ENCODE measurements at regions not wholly inside any gene's neighbourhood (a gene's known extent, or its start where the extent isn't known, plus 50 kb on each side); places are given as distances from the start of the nearest gene placed in this dataset.
"Not testable (repeated sequence)": the region's sequence is repeated elsewhere in the genome, so short reads cannot be mapped to it uniquely, and the experiment has no call there.

DNA sequence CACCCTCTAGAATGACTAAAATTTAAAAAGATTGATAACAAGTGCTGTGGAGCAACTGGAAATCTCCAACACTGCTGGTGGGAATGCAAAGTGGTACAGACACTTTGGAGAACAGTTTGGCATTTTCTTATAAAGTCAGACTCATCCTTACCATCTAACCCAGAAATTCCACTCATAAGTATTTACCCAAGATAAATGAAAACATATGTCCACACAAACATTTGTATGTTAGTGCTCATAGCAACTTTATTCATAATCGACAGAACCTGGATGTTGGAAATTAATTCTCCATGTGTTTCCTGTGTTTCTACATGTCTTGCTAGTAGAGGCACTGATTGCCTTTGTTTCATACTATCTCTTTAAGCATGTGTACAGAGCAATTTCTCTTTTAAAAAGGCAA lies 282.4 kb downstream of the AHR start:
- peaks cover 36% of the 10 kb centered on the region for H3K9me3 Mint-ChIP-seq (ENCODE audit: unreplicated experiment)
- TF ChIP-seq, protein P1, sequence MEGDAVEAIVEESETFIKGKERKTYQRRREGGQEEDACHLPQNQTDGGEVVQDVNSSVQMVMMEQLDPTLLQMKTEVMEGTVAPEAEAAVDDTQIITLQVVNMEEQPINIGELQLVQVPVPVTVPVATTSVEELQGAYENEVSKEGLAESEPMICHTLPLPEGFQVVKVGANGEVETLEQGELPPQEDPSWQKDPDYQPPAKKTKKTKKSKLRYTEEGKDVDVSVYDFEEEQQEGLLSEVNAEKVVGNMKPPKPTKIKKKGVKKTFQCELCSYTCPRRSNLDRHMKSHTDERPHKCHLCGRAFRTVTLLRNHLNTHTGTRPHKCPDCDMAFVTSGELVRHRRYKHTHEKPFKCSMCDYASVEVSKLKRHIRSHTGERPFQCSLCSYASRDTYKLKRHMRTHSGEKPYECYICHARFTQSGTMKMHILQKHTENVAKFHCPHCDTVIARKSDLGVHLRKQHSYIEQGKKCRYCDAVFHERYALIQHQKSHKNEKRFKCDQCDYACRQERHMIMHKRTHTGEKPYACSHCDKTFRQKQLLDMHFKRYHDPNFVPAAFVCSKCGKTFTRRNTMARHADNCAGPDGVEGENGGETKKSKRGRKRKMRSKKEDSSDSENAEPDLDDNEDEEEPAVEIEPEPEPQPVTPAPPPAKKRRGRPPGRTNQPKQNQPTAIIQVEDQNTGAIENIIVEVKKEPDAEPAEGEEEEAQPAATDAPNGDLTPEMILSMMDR (IDR thresholded peaks at IDR 0.05) = no peak
- no peak overlapping the region for H3K27ac Mint-ChIP-seq (ENCODE audit: unreplicated experiment)
- H3K27me3 Mint-ChIP-seq (ENCODE audit: unreplicated experiment) = no peaks in the 10 kb centered on the region
- no peak overlapping the region for H3K4me3 Mint-ChIP-seq (ENCODE audit: unreplicated experiment)
- H3K4me1 Mint-ChIP-seq (ENCODE audit: unreplicated experiment) = peaks cover 25% of the 10 kb centered on the region
- no peak for DNase-seq (ENCODE audit: extremely low spot score, unreplicated experiment)
- peaks cover 22% of the 10 kb centered on the region for H3K36me3 Mint-ChIP-seq (ENCODE audit: unreplicated experiment)

DNA sequence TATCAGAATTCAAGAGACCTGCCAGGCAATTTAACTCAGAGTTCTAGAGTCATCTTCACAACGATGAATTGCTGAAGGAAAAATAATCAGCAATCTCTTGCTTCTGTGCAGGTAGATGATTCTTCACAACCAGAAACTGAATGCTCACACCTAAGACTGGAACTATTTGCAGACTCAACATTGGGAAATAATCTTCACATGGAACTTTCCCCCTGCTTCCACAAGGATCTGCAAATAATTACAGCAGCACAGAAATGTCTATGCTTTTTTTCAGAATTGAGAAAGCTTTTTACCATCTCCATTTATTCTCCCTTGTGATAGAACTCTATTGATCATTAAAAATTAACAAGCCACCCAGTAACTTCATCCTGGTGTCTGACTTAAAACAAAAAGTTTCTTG lies 282.8 kb downstream of the AHR start:
- no peaks in the 10 kb centered on the region for H3K27me3 Mint-ChIP-seq (ENCODE audit: unreplicated experiment)
- TF ChIP-seq, protein P1 (IDR thresholded peaks at IDR 0.05) = no peak
- DNase-seq (ENCODE audit: extremely low spot score, unreplicated experiment) = no peak
- no peak overlapping the region for H3K4me3 Mint-ChIP-seq (ENCODE audit: unreplicated experiment)
- peaks cover 35% of the 10 kb centered on the region for H3K9me3 Mint-ChIP-seq (ENCODE audit: unreplicated experiment)
- peaks cover 25% of the 10 kb centered on the region for H3K4me1 Mint-ChIP-seq (ENCODE audit: unreplicated experiment)
- H3K36me3 Mint-ChIP-seq (ENCODE audit: unreplicated experiment) = peaks cover 22% of the 10 kb centered on the region
- no peak overlapping the region for H3K27ac Mint-ChIP-seq (ENCODE audit: unreplicated experiment)

DNA sequence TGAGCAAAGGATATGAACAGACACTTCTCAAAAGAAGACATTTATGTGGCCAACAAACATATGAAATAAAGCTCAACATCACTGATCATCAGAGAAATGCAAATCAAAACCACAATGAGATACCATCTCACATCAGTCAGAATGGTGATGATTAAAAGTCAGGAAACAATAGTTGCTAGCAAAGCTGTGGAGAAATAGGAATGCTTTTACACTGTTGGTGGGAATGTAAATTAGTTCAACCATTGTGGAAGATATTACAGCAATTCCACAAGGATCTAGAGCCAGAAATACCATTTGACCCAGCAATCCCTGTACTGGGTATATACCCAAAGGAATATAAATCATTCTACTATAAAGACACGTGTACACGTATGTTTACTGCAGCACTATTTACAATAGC lies 284.2 kb downstream of the AHR start:
- H3K4me3 Mint-ChIP-seq (ENCODE audit: unreplicated experiment); H3K27ac Mint-ChIP-seq (ENCODE audit: unreplicated experiment); H3K27me3 Mint-ChIP-seq (ENCODE audit: unreplicated experiment); DNase-seq (ENCODE audit: extremely low spot score, unreplicated experiment): not testable (repeated sequence)
- H3K9me3 Mint-ChIP-seq (ENCODE audit: unreplicated experiment) = peaks cover 22% of the 10 kb centered on the region
- peaks cover 10% of the 10 kb centered on the region for H3K36me3 Mint-ChIP-seq (ENCODE audit: unreplicated experiment)
- H3K4me1 Mint-ChIP-seq (ENCODE audit: unreplicated experiment) = peaks cover 25% of the 10 kb centered on the region

DNA sequence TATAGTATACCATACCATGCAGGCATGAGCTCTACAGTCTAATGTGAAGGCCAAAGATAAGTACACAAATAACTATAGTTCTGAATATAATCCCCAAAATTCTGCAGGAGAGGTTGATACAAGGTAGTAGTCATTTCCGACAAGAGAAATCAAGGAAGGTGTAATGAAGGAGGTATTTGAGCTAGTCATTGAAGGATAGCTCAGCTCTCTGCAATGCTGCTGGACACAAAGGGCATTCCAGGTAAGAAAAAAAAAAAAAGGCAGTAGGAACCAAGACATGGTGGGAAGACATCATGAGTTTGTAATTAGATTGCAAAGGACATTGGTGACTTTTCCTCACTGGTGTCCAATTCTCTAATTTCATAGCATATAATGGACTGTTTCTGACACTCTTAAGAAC lies 285.3 kb downstream of the AHR start:
- peaks cover 25% of the 10 kb centered on the region for H3K4me1 Mint-ChIP-seq (ENCODE audit: unreplicated experiment)
- DNase-seq (ENCODE audit: extremely low spot score, unreplicated experiment) = no peak
- TF ChIP-seq, protein P1 (IDR thresholded peaks at IDR 0.05) = no peak
- H3K4me3 Mint-ChIP-seq (ENCODE audit: unreplicated experiment) = no peak overlapping the region
- H3K36me3 Mint-ChIP-seq (ENCODE audit: unreplicated experiment) = peaks cover 2% of the 10 kb centered on the region
- no peak overlapping the region for H3K27ac Mint-ChIP-seq (ENCODE audit: unreplicated experiment)
- no peaks in the 10 kb centered on the region for H3K27me3 Mint-ChIP-seq (ENCODE audit: unreplicated experiment)
- H3K9me3 Mint-ChIP-seq (ENCODE audit: unreplicated experiment) = peaks cover 12% of the 10 kb centered on the region

DNA sequence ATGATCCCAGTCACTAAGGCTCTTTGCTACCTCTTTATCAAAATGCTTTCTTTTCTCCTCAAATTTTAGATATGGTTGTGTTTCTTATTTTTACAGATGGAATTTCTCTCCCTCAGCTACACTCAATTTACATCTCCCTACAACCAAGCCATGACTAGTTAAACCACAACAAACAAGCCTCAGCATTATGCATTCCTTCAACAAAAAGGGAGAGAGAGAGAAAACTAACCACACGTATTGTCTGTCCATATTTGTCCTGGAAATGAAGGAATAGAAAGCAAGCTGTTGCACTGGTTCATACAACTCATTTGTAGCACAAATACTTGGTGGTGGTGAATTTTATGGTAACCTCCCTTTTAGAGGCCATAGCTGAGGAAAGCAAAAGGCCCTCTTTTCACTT lies 286.4 kb downstream of the AHR start:
- no peak for DNase-seq (ENCODE audit: extremely low spot score, unreplicated experiment)
- peaks cover 6% of the 10 kb centered on the region for H3K9me3 Mint-ChIP-seq (ENCODE audit: unreplicated experiment)
- H3K27me3 Mint-ChIP-seq (ENCODE audit: unreplicated experiment) = no peaks in the 10 kb centered on the region

More for the DNA sequence above, 286.4 kb downstream of the AHR start:
- peaks cover 22% of the 10 kb centered on the region for H3K4me1 Mint-ChIP-seq (ENCODE audit: unreplicated experiment)
- peak overlapping the region; percentile 70 for H3K27ac Mint-ChIP-seq (ENCODE audit: unreplicated experiment)
- no peaks in the 10 kb centered on the region for H3K36me3 Mint-ChIP-seq (ENCODE audit: unreplicated experiment)
- no peak overlapping the region for H3K4me3 Mint-ChIP-seq (ENCODE audit: unreplicated experiment)
- TF ChIP-seq, protein P1 (IDR thresholded peaks at IDR 0.05) = no peak
